Omental fat pad (tissue), 3 donors: ENCODE measurements at regions not wholly inside any gene's neighbourhood (a gene's known extent, or its start where the extent isn't known, plus 50 kb on each side); places are given as distances from the start of the nearest gene placed in this dataset.
"Not testable (repeated sequence)": the region's sequence is repeated elsewhere in the genome, so short reads cannot be mapped to it uniquely, and the experiment has no call there.

ENCODE experiments used
- ATAC-seq: fragments of 150-250 bp; one replicate; pipeline ENCODE4 v1.9.1; 2016; ENCODE audit warnings: mild to moderate bottlenecking, moderate library complexity; ENCODE audit not compliant: low FRiP score
- DNase-seq: peaks from one replicate; pipeline ENCODE4 v3.0.0-alpha.2; 2019; ENCODE audit warnings: low spot score
- TF ChIP-seq, protein P1 (sequence below), 3 donors: fragments of 450-650 bp; IDR thresholded peaks; one replicate each; pipeline ENCODE4 v1.5.1; 2016 to 2017; ENCODE audit warnings: antibody characterized with exemption in 3 of 3, mild to moderate bottlenecking in 3 of 3, moderate library complexity in 2 of 3

DNA sequence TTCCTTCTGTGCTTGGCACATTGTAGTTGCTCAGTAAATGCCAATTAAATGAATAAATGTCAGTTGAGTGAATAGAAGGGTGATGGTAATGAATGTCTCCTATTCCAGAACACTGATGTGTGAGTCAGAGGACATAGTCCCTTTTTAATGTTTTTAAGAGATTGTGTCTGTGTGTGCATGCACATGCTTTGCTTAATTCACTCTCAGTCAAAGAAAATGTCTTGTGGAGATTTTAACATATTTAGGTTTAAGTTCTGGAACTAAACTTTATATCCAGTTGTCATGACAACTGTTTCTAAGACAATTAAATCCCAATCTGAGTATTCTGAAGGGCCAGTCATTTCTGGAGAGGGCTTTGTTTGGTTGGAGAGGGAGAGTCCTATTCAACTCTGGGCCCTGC lies 255.3 kb upstream of the CDH11 start:
- DNase-seq (no peak), ATAC-seq (no peak)
- TF ChIP-seq, protein P1, sequence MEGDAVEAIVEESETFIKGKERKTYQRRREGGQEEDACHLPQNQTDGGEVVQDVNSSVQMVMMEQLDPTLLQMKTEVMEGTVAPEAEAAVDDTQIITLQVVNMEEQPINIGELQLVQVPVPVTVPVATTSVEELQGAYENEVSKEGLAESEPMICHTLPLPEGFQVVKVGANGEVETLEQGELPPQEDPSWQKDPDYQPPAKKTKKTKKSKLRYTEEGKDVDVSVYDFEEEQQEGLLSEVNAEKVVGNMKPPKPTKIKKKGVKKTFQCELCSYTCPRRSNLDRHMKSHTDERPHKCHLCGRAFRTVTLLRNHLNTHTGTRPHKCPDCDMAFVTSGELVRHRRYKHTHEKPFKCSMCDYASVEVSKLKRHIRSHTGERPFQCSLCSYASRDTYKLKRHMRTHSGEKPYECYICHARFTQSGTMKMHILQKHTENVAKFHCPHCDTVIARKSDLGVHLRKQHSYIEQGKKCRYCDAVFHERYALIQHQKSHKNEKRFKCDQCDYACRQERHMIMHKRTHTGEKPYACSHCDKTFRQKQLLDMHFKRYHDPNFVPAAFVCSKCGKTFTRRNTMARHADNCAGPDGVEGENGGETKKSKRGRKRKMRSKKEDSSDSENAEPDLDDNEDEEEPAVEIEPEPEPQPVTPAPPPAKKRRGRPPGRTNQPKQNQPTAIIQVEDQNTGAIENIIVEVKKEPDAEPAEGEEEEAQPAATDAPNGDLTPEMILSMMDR (IDR thresholded peaks at IDR 0.05): no peak

DNA sequence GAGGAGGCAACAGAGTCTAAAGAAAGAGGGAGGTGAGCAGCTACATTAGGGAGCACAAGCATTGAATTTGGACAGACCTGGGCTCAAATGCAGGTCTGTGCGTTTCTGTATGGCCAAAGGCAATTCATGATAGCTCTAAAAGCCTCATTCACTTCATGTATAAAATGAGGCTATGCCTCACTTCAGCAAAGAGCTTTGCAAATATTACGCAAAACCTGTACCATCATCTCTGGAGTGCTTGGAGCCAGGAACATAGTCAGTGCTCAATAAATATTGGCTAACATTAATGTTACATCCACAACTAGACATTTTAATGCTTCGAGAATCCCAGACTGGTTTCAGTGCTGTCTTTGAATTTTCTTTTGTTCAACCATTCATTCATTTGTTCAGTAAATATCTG lies 254.7 kb upstream of the CDH11 start:
- DNase-seq (no peak), ATAC-seq (no peak)
- TF ChIP-seq, protein P1 (IDR thresholded peaks at IDR 0.05): no peak

DNA sequence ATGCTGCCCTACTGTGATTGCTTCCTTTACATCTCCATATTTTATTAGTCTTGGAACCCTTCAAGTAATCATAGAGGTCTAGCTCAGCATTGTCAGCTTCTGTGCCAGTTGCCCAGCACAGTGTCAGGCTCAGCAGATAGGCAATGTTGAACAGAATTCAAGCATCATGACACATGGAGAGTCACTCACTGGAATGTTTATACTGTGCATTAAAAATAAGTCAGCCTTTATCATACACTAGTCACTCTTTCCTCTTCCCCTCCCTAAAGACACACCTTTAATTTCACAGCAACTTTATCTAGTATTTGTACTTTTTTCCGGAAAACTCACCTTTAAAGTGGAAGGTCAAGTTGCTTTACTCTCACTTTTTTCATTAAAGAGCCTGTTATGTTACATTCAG lies 253.8 kb upstream of the CDH11 start:
- no peak for DNase-seq

DNA sequence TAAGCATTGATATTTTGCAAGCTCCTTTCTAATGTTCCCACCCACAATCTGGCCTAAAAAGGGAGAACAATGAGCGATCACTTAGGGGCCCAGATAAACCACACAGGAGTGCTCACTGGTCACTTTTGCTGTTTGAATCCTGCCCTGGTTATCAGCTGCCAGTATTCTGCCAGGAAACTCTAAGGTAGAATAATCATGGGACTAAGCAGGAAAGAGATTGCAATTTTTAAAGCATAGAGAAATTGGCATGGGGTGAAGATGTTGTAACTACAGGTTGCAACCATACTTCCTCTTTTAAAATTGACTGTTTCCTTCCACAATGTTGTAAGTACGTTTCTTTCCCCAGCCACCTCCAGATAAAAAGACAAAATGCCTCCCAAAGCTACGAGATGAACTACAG lies 251.2 kb upstream of the CDH11 start:
- ATAC-seq: peak; percentile 37
- TF ChIP-seq, protein P1 (IDR thresholded peaks at IDR 0.05): no peak
- no peak for DNase-seq

More for the DNA sequence above, 253.8 kb upstream of the CDH11 start:
- TF ChIP-seq, protein P1 (IDR thresholded peaks at IDR 0.05): no peak
- ATAC-seq: no peak

DNA sequence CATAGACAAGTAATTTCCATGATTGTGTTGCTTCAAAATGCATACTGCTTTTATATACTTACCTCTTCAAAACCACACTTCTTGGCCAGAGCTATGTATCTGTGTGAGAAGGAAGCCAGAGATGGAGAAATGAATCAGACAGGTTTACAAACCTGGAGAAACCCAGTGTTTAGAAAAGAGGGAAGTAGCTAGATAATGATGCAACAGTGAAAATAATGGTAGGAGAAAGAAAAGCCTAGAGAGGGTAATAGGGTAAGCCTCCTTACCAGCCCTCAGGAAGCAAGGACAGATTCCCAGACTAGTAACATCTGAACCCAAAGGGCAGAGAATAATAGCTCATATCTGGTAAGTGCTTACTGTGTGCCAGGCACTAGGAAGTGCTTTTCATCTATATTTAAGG lies 250.3 kb upstream of the CDH11 start:
- TF ChIP-seq, protein P1 (IDR thresholded peaks at IDR 0.05): no peak
- ATAC-seq (no peak), DNase-seq (no peak)

DNA sequence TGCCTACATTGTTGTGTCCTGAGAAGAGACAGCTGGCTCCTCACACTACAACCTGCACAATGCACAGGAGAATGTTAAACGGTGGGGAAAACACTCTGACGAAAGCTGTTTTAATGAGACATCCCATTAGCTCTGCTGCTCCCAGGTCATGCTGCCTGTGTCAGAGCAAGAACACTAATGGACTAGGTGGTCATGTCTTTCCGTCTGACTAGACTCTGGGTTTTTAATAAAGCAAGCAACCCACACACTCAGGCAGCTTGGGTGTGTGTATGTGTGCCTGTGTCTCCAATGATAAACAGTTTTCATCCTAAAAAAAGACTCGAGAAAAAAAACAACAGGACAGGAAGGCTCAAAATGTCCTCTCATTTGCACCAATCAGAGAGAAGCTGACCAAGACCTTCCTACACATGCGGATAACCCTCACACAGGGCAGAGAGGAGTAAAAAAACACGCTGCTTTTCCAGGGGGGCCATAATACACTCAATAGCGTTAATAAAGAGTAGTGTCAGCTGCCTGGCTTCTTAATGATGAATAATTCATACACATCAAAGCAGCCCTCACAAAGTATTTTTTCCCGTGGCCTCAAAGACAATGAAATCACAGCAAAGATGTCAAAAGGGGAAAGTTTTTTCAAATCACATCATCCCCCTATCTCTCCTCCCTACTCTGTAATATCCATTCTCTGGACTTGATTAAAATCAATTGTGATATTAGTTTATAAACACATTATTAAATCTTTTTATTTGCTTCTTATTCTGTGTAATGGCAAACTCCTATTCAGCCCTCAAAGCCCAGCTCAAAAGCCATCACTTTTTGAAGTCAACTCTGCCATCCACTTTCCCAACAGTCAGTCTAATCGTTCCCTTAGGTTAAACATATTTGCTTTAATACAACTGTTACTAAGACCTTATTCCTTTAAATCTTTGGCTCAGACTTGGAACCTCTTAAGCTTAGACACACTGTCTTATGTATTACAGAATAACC lies 244.2 kb upstream of the CDH11 start:
- TF ChIP-seq, protein P1 (IDR thresholded peaks at IDR 0.05): no peak
- ATAC-seq (no peak), DNase-seq (no peak)

DNA sequence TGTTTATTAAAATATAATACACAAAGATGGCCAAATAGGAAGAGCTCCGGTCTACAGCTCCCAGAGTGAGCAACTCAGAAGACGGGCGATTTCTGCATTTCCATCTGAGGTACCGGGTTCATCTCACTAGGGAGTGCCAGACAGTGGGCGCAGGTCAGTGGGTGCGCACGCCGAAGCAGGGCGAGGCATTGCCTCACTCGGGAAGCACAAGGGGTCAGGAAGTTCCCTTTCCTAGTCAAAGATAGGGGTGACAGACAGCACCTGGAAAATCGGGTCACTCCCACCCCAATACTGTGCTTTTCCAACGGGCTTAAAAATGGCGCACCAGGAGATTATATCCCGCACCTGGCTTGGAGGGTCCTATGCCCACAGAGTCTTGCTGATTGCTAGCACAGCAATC lies 234.9 kb upstream of the CDH11 start:
- not testable (repeated sequence) for ATAC-seq, DNase-seq
